GM04503 (cell line): ENCODE measurements at regions not wholly inside any gene's neighbourhood (a gene's known extent, or its start where the extent isn't known, plus 50 kb on each side); places are given as distances from the start of the nearest gene placed in this dataset.

Experiments
- DNase-seq: peaks from one replicate; pipeline ENCODE4 v3.0.0-alpha.2; 2012; ENCODE audit warnings: low read depth

GRCh38 chr4:41318839-41319530 is 62.3 kb downstream of the UCHL1 start:
- DNase-seq: no peak

- DNase-seq: no peak
Observed at GRCh38 chr4:41319553-41319952, 62.8 kb downstream of the UCHL1 start.

GRCh38 chr4:41320278-41320677 is 63.5 kb downstream of the UCHL1 start:
- DNase-seq: no peak

GRCh38 chr4:41320786-41321185 is 64.1 kb downstream of the UCHL1 start:
- no peak for DNase-seq

- DNase-seq: no peak
Observed at GRCh38 chr4:41321216-41321945, 64.7 kb downstream of the UCHL1 start.

- DNase-seq: no peak
Observed at GRCh38 chr4:41322617-41323016, 65.9 kb downstream of the UCHL1 start.

- no peak for DNase-seq
Observed at GRCh38 chr4:41323179-41323578, 66.5 kb downstream of the UCHL1 start.

GRCh38 chr4:41323706-41324105 is 67.0 kb downstream of the UCHL1 start:
- no peak for DNase-seq

- DNase-seq: no peak
Observed at GRCh38 chr4:41324861-41325260, 68.1 kb downstream of the UCHL1 start.

GRCh38 chr4:41325901-41326300 is 69.2 kb downstream of the UCHL1 start:
- DNase-seq: no peak

GRCh38 chr4:41326776-41327175 is 70.0 kb downstream of the UCHL1 start:
- DNase-seq: no peak

- DNase-seq: no peak
Observed at GRCh38 chr4:41327770-41328169, 71.0 kb downstream of the UCHL1 start.

GRCh38 chr4:41329361-41329760 is 72.6 kb downstream of the UCHL1 start:
- no peak for DNase-seq

- DNase-seq: no peak
Observed at GRCh38 chr4:41331224-41331623, 74.5 kb downstream of the UCHL1 start.

- DNase-seq: no peak
Observed at GRCh38 chr4:41332510-41333054, 75.9 kb downstream of the UCHL1 start.

- no peak for DNase-seq
Observed at GRCh38 chr4:41334182-41334581, 77.5 kb downstream of the UCHL1 start.

- DNase-seq: no peak
Observed at GRCh38 chr4:41339812-41340809, 83.4 kb downstream of the UCHL1 start.

GRCh38 chr4:41346306-41347061 is 89.8 kb downstream of the UCHL1 start:
- DNase-seq: no peak

- no peak for DNase-seq
Observed at GRCh38 chr4:41349021-41349420, 92.3 kb downstream of the UCHL1 start.

GRCh38 chr4:41358647-41359421 is 102.1 kb downstream of the UCHL1 start:
- no peak for DNase-seq

- no peak for DNase-seq
Observed at GRCh38 chr4:41359422-41359775, 102.7 kb downstream of the UCHL1 start.
